H7 (cell line): ENCODE measurements at regions not wholly inside any gene's neighbourhood (a gene's known extent, or its start where the extent isn't known, plus 50 kb on each side); places are given as distances from the start of the nearest gene placed in this dataset.

Experiments
- DNase-seq: peaks from one replicate; pipeline ENCODE4 v3.0.0; 2012
- H3K27me3 ChIP-seq: 2 replicates; pipeline ENCODE4 v1.6.0; 2011; ENCODE audit warnings: mild to moderate bottlenecking, low read length; ENCODE audit not compliant: control insufficient read depth, insufficient read depth
- H3K36me3 ChIP-seq: replicated peaks from 2 replicates; pipeline ENCODE4 v1.5.1; 2011; ENCODE audit warnings: low read length; ENCODE audit not compliant: control insufficient read depth, insufficient read depth
- H3K4me3 ChIP-seq: 2 replicates; pipeline ENCODE4 v1.5.1; 2011; ENCODE audit warnings: low read depth, mild to moderate bottlenecking, control low read depth, low read length, moderate library complexity; ENCODE audit not compliant: insufficient read depth

DNA sequence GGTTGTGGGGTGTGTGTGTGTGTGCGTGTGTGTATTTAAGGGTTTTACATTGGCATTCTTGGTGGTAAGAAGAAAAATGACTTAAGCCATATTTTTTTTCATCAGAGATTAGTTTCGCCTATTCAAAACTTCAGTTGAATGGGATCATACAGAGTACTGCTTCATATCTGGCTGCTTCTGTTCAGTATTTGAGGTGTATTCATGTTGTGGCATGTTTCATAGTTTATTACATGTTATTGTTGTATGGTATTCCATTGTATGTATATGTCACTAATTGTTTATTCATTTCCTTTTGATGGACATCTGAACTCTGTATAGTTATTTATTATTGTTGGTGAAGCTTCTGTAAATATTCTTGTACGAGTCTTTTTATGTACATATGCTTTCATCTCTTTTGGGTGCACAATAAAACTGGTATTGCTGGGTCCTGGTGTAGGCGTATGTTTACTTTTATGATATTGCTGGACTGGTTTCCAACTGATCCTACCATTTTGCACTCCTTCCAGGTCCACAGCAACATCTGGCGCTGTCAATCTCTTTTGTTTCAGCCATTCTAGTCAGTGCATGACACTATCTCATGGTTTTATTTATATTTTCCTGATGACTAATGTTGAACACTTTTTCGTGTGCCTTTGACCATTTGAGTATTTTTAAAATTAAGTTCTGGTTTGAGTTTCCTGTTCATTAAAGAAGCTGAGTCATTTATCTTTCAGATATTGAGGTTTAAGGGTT, 77.4 kb upstream of the MAF start:
- H3K27me3 ChIP-seq, result no peaks in the 10 kb centered on the region
- H3K36me3 ChIP-seq, result no peaks in the 10 kb centered on the region
- DNase-seq, result no peak
- no peak overlapping the region for H3K4me3 ChIP-seq

DNA sequence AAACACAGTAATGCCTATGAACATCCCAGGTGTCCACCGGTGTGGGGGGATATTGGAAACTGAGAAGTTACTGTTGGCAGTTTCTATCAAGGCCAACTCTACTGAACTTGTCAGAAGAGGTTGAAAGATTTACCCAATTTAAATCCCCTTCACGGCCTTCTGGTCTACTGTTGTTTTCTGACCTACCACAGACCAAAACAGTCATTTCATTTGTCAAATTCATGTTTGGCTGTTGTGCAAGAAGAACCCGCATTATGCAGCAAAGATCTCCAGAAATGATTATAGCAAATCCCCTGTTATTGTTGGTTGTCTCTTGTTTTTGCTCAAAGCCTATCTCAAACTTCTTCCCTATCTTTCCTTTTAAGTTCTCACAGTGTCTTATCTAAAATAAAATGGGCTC, 73.1 kb upstream of the MAF start:
- no peaks in the 10 kb centered on the region for H3K36me3 ChIP-seq
- no peak for DNase-seq
- no peaks in the 10 kb centered on the region for H3K27me3 ChIP-seq
- no peak overlapping the region for H3K4me3 ChIP-seq

DNA sequence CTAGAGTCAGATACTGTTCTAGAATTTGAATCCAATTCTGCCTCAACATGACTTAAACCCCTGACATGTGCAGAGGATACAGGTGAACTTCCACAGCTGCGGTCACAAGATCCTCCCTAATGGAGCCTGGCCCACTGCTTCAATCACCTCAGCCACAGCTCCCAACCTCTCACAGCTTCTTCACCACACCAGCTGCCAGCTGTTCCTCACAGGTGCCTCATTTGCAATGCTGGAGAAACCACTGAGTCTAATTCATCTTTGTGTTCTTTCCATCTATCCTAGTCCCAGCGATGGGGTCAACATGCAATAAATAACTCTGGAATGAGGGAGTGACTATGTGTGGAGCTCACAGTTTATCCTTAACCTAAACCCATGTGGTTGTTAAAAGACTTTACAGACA, 72.0 kb upstream of the MAF start:
- Histone ChIP-seq H3K27me3 (no peaks in the 10 kb centered on the region), H3K36me3 (no peaks in the 10 kb centered on the region), H3K4me3 (no peak overlapping the region)
- no peak for DNase-seq

DNA sequence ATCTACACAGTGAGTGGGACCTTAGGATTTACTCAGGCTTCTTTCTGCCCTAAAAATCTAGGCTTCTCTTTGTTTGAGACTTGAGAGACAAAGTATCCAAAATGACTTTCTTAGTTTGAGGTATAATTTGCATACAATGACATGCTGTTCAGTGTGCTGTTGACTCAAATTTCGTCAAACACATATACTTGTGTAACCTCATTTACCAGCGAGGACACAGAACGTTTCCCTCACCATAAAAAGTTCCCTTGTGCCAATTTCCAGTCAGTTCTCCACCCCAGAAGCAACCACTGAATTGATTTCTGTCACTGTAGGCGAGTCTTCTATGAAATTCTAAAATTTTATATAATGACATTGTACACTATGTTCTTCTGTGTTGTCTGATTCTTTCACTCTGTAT, 68.0 kb upstream of the MAF start:
- Histone ChIP-seq H3K4me3 (no peak overlapping the region), H3K36me3 (no peaks in the 10 kb centered on the region), H3K27me3 (no peaks in the 10 kb centered on the region)
- DNase-seq, result no peak

DNA sequence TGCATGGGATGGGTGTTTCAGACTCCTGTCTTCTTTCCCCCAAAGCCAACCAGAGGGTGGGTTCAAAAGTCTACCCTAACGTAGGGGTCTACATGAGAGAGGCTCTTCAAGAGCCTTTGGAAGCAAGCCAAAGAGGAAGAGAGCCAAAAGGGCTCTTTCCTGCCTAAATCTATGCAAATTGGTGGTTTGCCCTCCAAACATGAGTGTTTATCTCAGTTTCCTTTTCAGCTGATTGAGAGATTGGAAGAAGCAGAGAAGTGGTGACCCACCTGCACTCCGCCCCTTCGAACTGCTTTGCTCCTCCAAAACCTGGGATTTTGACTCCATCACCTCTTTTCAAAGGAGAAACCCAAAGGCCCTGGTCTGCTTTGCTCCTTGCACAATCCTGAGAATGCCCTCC, 65.4 kb upstream of the MAF start:
- Histone ChIP-seq H3K36me3 (no peaks in the 10 kb centered on the region), H3K27me3 (no peaks in the 10 kb centered on the region), H3K4me3 (no peak overlapping the region)
- no peak for DNase-seq

DNA sequence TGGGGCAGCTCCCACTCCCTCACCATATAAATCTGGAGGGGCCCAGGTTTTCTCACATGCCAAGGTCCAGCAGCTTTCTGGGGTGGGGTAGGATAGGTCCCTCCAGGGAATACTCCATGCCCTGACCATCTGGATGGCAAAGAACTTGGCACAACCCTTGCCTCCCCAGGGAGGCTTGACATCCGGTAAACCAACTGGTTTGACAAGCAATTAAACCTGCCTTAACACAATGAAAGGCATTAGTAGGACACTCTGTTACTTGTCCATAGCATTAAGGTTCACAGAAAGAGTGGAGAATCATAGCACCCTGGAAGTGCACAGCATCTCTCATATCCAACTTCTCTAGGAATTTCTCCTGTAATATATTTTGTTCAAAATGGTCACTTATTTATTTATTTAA, 63.9 kb upstream of the MAF start:
- Histone ChIP-seq H3K4me3 (no peak overlapping the region), H3K27me3 (no peaks in the 10 kb centered on the region), H3K36me3 (no peaks in the 10 kb centered on the region)
- no peak for DNase-seq

DNA sequence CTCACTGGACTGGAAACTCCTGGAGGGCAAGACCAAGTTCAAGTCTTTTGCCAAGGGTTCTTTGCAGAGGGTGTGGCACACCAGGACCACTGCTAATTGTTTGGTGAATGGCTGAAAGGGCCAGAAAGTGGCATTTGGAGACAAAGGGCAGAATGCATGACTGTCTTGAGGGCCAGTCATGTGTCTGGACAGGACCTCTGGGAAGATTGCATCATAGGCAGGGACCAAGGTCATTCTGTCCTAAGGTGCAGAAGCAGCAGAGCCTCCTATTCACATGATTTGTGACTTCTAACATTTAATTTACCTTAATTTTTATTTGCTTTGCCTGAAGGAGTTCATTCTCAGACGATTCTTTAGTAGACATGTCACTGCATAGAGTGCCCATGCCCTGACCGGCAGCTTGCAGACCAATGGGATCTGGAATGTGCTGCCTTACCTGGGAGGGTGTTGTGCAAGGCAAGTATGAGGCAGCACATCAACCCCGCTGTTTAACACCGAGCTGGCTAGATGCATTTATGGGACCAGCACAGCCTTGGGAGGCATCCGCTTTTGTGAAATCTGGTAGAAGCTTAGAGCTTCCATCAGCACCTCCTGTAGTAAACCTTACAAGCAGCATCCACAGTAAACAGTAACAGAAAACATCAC, 62.3 kb upstream of the MAF start:
- no peaks in the 10 kb centered on the region for H3K27me3 ChIP-seq
- H3K36me3 ChIP-seq, result no peaks in the 10 kb centered on the region
- DNase-seq, result no peak
- H3K4me3 ChIP-seq, result no peak overlapping the region

DNA sequence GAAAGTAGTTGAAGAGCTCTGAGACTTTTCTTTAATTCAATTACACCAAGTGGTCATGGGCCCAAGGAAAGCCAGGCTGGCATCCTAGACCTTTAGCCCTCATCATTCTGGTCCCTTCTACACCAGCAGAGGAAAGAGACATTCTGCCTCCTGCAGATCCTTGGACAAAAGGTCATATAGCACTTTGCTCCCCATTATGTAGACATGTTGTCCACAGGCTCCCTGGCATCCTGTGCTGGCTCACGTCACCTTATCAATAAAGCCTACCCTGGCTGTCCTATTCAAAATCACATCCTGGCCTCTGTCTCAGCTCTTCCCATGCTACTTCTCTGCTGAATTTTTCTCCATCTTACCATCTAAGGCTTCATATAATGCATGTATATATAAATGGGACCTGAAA, 61.6 kb upstream of the MAF start:
- H3K36me3 ChIP-seq, result no peaks in the 10 kb centered on the region
- DNase-seq, result no peak
- H3K4me3 ChIP-seq, result no peak overlapping the region
- H3K27me3 ChIP-seq, result no peaks in the 10 kb centered on the region

DNA sequence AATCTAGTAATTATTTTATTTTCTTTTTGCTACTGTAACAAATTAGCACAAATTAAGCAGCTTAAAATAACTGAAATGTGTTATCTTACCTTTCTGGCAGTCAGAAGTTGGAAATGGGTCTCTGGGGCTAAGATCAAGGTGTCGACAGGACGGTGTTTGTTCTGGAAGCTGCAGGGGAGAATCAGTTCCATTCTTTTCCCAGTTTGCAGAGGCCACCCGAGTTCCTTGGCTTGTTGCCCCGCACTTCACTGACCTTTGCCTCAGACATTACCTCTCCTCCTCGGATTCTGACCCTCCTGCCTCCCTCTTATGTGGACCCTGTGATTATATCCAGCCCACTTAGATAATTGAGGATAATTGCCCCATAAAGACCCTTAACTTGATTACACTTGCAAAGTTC, 61.0 kb upstream of the MAF start:
- no peaks in the 10 kb centered on the region for H3K36me3 ChIP-seq
- H3K27me3 ChIP-seq, result no peaks in the 10 kb centered on the region
- H3K4me3 ChIP-seq, result no peak overlapping the region
- DNase-seq, result no peak

DNA sequence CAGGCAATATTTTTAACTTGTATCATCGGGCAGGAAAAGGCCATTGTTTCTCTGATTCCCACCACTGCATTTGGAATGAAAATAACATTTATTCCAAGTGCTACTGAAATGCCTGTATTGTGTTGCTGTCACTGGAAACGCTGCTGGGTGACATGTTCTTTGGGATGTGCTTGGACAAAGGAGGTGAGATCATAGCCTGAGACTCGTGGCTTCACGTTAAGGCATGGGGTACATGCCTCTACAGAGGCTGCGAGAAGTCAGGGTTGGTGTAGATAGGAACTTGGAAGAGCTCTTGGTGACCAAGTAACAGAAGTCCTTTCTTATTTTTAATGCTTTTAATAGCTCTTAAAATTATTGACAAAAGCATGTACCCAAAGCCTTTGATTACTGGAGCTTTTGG, 58.8 kb upstream of the MAF start:
- no peaks in the 10 kb centered on the region for H3K27me3 ChIP-seq

DNA sequence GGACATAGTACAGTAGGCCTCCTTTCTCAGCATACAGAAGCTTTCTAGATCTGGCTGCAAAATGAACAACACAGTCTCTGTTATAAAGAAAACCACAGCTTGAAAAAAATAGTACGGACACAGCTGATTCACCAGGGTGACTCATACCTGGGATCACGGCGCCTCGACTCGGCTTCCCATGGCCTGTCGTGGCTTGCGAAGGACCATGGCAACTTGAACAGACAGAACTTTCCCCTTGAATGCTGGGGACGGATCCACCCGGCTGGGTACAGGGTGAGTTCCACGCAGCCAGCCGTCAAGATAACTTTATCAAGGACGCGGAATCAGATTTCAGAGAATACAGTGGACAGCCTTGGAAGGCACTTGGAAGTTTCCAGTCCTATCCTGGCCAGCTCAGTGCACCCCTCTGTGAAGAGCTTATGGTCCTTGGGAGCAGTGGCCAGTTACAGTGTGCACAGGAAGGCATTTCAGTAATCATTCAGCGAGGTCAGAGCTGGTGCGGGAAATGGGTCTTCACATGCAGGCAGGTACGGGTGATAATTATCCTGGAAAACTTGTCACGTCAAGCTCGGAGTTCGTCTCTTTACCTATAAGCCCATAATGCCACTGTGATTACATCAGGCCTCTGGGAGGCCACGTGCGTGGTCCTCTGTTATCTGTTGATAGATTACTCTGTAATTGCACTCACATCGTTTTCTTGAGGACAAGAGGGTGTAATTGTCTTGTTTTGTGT, 57.9 kb upstream of the MAF start:
- no peak for DNase-seq
- Histone ChIP-seq H3K4me3 (no peak overlapping the region), H3K36me3 (no peaks in the 10 kb centered on the region), H3K27me3 (no peaks in the 10 kb centered on the region)

More for the DNA sequence above, 58.8 kb upstream of the MAF start:
- DNase-seq, result no peak
- H3K4me3 ChIP-seq, result no peak overlapping the region
- H3K36me3 ChIP-seq, result no peaks in the 10 kb centered on the region

DNA sequence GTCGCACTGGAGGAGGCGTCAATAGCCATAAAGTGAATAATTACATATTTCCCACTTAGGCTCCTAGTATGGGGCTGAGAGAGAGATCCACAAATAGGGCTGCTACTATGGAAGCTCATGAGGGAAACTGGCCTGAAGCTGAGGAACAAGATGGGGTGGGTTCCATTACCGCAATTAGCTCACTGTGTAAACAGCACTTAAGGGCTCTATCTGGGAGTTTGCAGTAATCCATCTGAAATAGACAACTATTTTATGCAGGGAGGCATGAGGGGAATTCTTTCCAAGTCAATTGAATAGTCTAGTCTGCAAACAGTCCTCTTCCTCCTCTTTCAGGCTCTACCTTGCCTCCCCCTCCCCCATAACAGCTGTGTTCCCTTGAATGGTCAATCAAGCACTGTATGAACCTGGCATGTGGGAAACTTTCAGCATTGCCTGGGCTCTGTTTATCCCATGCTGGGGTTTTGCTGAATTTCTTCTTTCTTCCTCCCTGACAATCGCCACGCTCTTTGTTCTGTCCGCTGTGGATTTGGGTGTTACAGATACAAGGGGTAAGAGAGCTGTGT, 56.1 kb upstream of the MAF start:
- Histone ChIP-seq H3K27me3 (no peaks in the 10 kb centered on the region), H3K4me3 (no peak overlapping the region), H3K36me3 (no peaks in the 10 kb centered on the region)
- DNase-seq, result no peak

DNA sequence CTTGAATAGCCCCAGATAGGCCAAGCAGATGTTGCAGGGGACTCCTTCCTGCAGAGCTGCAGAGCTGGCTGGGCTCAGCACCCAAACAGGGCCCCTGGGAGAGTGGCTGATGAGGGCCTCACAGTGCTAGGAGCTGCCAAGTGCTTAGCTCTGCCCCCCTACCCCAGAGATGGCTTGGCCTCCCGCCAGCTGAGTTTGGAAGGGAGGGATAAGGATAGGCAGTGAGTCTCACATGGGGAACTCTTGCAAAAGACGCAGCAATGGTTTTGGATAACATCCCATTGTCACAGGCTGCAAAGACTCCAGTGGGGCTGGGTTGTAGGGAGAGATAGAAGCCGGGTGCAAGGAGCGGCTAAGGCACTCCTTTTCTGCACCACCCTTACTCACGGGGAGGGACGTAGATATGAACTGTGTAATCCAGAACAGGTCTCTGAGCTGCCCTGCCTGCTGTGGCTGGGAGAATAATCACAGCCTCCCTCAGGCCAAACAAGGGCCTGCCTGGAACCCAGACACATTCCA, 52.9 kb upstream of the MAF start:
- no peak overlapping the region for H3K4me3 ChIP-seq

DNA sequence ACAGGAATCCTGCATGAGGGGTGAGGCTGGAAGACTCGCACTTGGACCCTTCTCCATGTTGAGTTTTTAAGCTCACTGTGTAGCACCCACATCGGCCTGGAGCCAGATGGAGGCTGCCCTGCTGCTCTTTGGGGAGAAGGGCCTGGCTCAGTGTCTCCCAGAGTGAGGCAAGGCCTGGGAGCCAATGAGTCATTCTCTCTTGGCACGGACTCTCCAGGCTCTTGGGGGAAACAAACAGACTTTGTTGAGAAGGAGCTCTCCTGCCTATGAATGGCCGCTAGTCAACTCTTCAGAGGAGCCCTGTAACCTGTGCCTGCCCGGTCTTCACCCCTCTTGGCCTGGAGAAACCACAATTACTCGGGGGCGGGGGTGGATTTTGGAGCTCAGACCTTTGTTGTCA, 50.8 kb upstream of the MAF start:
- DNase-seq, result no peak
- Histone ChIP-seq H3K4me3 (no peak overlapping the region), H3K27me3 (no peaks in the 10 kb centered on the region), H3K36me3 (no peaks in the 10 kb centered on the region)

More for the DNA sequence above, 52.9 kb upstream of the MAF start:
- H3K27me3 ChIP-seq, result no peaks in the 10 kb centered on the region
- no peaks in the 10 kb centered on the region for H3K36me3 ChIP-seq
- no peak for DNase-seq
